Prostate gland (tissue), 2 donors: ENCODE measurements at regions not wholly inside any gene's neighbourhood (a gene's known extent, or its start where the extent isn't known, plus 50 kb on each side); places are given as distances from the start of the nearest gene placed in this dataset.

Source experiments
- DNase-seq: peaks from one replicate; pipeline ENCODE4 v3.0.0-alpha.2; 2019; ENCODE audit warnings: low spot score
- H3K27ac ChIP-seq, 2 donors: fragments of 200-600 bp; sonication (generic); 2 replicates each; pipeline ENCODE4 v1.5.1; 2017 to 2019
- H3K27me3 ChIP-seq: fragments of 200-600 bp; sonication (generic); replicated peaks from 2 replicates; pipeline ENCODE4 v1.5.1; 2019; ENCODE audit not compliant: insufficient read depth
- H3K36me3 ChIP-seq, 2 donors: fragments of 200-600 bp; sonication (generic); 1 replicate in 1 of 2; 2 replicates in 1 of 2; pipeline versions ENCODE4 v1.5.1 to v1.8.1; 2017 to 2019
- H3K4me1 ChIP-seq: fragments of 200-600 bp; sonication (generic); replicated peaks from 2 replicates; pipeline ENCODE4 v1.5.1; 2019
- H3K4me3 ChIP-seq, 2 donors: fragments of 200-600 bp; sonication (generic); 2 replicates each; pipeline ENCODE4 v1.5.1; 2017 to 2019
- H3K9me3 ChIP-seq: fragments of 200-600 bp; sonication (generic); 2 replicates; pipeline ENCODE4 v1.5.1; 2017
- POLR2A ChIP-seq: fragments of 450-650 bp; IDR thresholded peaks from one replicate; pipeline ENCODE4 v1.6.1; 2016; ENCODE audit warnings: antibody characterized with exemption, mild to moderate bottlenecking
- POLR2AphosphoS5 ChIP-seq: sonication (generic); formaldehyde crosslinking; IDR thresholded peaks from one replicate; pipeline ENCODE4 v1.6.1; 2017; ENCODE audit warnings: antibody characterized with exemption
- WGBS: methylation state at CpG from one replicate; pipeline ENCODE4 v1.1.5; 2018; 5-methylcytosine and 5-hydroxymethylcytosine counted together
- intact Hi-C: fragments of 100-400 bp; cut with DNase I; formaldehyde crosslinking; loops from one replicate; pipeline ENCODE4 v1.14.2; 2022
- TF ChIP-seq, protein P1 (sequence below), 4 experiments: fragments of 200-600 bp in 2 of 4; fragments of 450-650 bp in 2 of 4; sonication (generic) in 2 of 4; IDR thresholded peaks; 1 replicate in 3 of 4; 2 replicates in 1 of 4; pipeline ENCODE4 v1.5.1; 2016 to 2019; ENCODE audit warnings: antibody characterized with exemption in 4 of 4, mild to moderate bottlenecking in 2 of 4, moderate library complexity in 2 of 4

- Histone ChIP-seq H3K9me3 (no peaks in the 10 kb centered on the region), H3K36me3 (no peaks in the 10 kb centered on the region), H3K4me1 (no peaks in the 10 kb centered on the region), H3K27ac (no peak overlapping the region), H3K4me3 (no peak overlapping the region), H3K27me3 (no peaks in the 10 kb centered on the region)
- no peak for DNase-seq
- intact Hi-C loops, result no loop called here
- 96% methylated on average over 10 of the region's 10 CpGs for WGBS
- TF ChIP-seq POLR2A (no peak), POLR2AphosphoS5 (no peak)
- TF ChIP-seq, protein P1, sequence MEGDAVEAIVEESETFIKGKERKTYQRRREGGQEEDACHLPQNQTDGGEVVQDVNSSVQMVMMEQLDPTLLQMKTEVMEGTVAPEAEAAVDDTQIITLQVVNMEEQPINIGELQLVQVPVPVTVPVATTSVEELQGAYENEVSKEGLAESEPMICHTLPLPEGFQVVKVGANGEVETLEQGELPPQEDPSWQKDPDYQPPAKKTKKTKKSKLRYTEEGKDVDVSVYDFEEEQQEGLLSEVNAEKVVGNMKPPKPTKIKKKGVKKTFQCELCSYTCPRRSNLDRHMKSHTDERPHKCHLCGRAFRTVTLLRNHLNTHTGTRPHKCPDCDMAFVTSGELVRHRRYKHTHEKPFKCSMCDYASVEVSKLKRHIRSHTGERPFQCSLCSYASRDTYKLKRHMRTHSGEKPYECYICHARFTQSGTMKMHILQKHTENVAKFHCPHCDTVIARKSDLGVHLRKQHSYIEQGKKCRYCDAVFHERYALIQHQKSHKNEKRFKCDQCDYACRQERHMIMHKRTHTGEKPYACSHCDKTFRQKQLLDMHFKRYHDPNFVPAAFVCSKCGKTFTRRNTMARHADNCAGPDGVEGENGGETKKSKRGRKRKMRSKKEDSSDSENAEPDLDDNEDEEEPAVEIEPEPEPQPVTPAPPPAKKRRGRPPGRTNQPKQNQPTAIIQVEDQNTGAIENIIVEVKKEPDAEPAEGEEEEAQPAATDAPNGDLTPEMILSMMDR (IDR thresholded peaks at IDR 0.05), result no peak
These were observed 109.0 kb upstream of the KLF6 start for GRCh38 chr10:3893901-3894563.

DNA sequence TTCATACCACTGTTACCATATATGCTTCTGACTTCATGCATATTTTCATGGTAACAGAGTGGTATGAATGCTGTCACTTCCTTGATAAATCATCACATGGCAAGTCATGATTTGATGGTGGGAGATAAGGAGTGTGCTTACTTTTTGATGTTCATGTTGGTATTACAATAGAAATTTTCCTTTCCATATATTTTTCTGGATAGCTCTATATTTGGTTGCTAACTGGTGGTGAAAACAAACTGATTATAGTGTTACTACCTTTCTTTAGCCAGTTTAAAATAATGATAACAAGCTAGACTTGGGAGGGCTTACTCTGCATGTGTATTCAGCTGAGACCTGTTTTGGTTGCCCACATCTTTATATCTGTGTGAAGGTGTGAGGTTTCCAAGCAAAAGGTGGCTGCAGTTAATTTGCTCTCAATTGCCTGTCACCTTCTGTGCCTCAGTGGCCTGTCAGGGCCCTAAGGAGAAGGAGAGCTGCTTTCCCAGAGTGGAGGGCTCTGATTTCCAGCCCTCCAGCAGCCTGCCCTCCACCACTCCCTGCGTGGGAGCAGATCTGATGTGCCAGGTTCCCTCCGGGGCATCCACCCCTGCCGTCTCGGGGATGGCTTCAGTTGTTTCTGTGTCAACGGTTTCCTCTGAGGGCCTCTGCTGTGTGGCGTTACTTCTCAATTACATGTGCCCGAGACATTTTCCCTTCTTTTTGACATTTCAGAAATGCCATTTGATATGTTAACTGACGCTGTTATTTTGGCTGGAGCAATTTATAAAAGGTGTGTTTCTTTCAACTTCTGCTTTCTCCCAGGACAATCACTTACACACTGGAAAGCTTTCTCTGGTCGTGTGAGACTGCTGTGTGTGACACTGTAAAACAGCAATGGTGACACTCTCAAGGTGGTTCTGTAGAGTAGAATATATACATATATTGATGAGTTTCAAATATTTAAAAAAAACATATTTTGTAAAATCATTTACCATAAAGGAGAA, 107.7 kb upstream of the KLF6 start:
- TF ChIP-seq, protein P1 (IDR thresholded peaks at IDR 0.05), result no peak
- TF ChIP-seq POLR2A, result no peak
- no peak for TF ChIP-seq POLR2AphosphoS5
- Histone ChIP-seq H3K36me3 (no peaks in the 10 kb centered on the region), H3K9me3 (no peaks in the 10 kb centered on the region), H3K27ac (no peak overlapping the region), H3K27me3 (no peaks in the 10 kb centered on the region), H3K4me3 (no peak overlapping the region), H3K4me1 (no peaks in the 10 kb centered on the region)
- 75% methylated on average over 9 of the region's 9 CpGs for WGBS
- DNase-seq, result no peak
- intact Hi-C loops, result no loop called here

GRCh38 chr10:3891396-3891795, 106.4 kb upstream of the KLF6 start:
- Histone ChIP-seq H3K27me3 (no peaks in the 10 kb centered on the region), H3K9me3 (no peaks in the 10 kb centered on the region), H3K4me1 (no peaks in the 10 kb centered on the region), H3K36me3 (no peaks in the 10 kb centered on the region), H3K27ac (no peak overlapping the region), H3K4me3 (no peak overlapping the region)
- WGBS, result 92% methylated on average over 3 of the region's 3 CpGs
- DNase-seq, result no peak
- intact Hi-C loops, result no loop called here
- no peak for TF ChIP-seq POLR2A
- TF ChIP-seq POLR2AphosphoS5, result no peak
- TF ChIP-seq, protein P1 (IDR thresholded peaks at IDR 0.05), result no peak

- 97% methylated on average over 14 of the region's 14 CpGs for WGBS
- intact Hi-C loops, result no loop called here
- no peak for TF ChIP-seq POLR2AphosphoS5
- no peak for TF ChIP-seq POLR2A
- TF ChIP-seq, protein P1 (IDR thresholded peaks at IDR 0.05), result no peak
These were observed 105.8 kb upstream of the KLF6 start for GRCh38 chr10:3890602-3891352.

More at GRCh38 chr10:3890602-3891352, 105.8 kb upstream of the KLF6 start:
- H3K36me3 ChIP-seq, result no peaks in the 10 kb centered on the region
- no peaks in the 10 kb centered on the region for H3K27me3 ChIP-seq
- no peak for DNase-seq
- H3K27ac ChIP-seq, result no peak overlapping the region
- H3K4me3 ChIP-seq, result no peak overlapping the region
- H3K4me1 ChIP-seq, result no peaks in the 10 kb centered on the region
- no peaks in the 10 kb centered on the region for H3K9me3 ChIP-seq
